Karpas-422 (cell line): ENCODE measurements at regions not wholly inside any gene's neighbourhood (a gene's known extent, or its start where the extent isn't known, plus 50 kb on each side); places are given as distances from the start of the nearest gene placed in this dataset.
A peak's percentile ranks its signal among the peaks of the same experiment; 100 is the strongest.

Source experiments
- DNase-seq: peaks from one replicate; pipeline ENCODE4 v3.0.0-alpha.2; 2015
- H2AFZ ChIP-seq: fragments of 200-600 bp; sonication (generic); 2 replicates; pipeline ENCODE4 v1.6.1; 2014; ENCODE audit warnings: antibody characterized with exemption, low read length, mixed read lengths
- H3K27ac ChIP-seq: fragments of 200-600 bp; sonication (generic); 2 replicates; pipeline ENCODE4 v1.5.1; 2014; ENCODE audit warnings: mild to moderate bottlenecking, low read length, moderate library complexity
- H3K27me3 ChIP-seq: fragments of 200-600 bp; sonication (generic); 2 replicates; pipeline ENCODE4 v1.6.1; 2014; ENCODE audit warnings: low read length, mixed read lengths
- H3K36me3 ChIP-seq: fragments of 200-600 bp; sonication (generic); 2 replicates; pipeline ENCODE4 v1.6.1; 2014; ENCODE audit warnings: low read length, mixed read lengths; ENCODE audit not compliant: insufficient read depth
- H3K4me1 ChIP-seq: fragments of 200-600 bp; sonication (generic); 2 replicates; pipeline ENCODE4 v1.6.1; 2014; ENCODE audit warnings: mild to moderate bottlenecking, low read length, mixed read lengths
- H3K4me2 ChIP-seq: fragments of 200-600 bp; sonication (generic); 2 replicates; pipeline ENCODE4 v1.6.1; 2014; ENCODE audit warnings: low read length, low read depth, mild to moderate bottlenecking; ENCODE audit not compliant: poor library complexity, severe bottlenecking
- H3K4me3 ChIP-seq: fragments of 200-600 bp; sonication (generic); 2 replicates; pipeline ENCODE4 v1.5.1; 2014; ENCODE audit warnings: mild to moderate bottlenecking, antibody characterized with exemption, low read length, mixed read lengths
- H3K79me2 ChIP-seq: fragments of 200-600 bp; sonication (generic); 2 replicates; pipeline ENCODE4 v1.6.1; 2014; ENCODE audit warnings: mild to moderate bottlenecking, low read length, mixed read lengths
- H3K9ac ChIP-seq: fragments of 200-600 bp; sonication (generic); 2 replicates; pipeline ENCODE4 v1.6.0; 2014; ENCODE audit warnings: low read length
- H3K9me2 ChIP-seq: fragments of 200-600 bp; sonication (generic), shearing (Covaris generic); replicated peaks from 2 replicates; pipeline ENCODE4 v1.6.0; 2014; ENCODE audit warnings: mild to moderate bottlenecking, low read length, moderate library complexity; ENCODE audit not compliant: insufficient read depth
- H3K9me3 ChIP-seq: fragments of 300-700, 200-600 bp; sonication (generic); 2 replicates; pipeline ENCODE4 v1.6.1; 2014; ENCODE audit warnings: low read length, mixed read lengths
- H4K20me1 ChIP-seq: fragments of 200-600 bp; sonication (generic); 2 replicates; pipeline ENCODE4 v1.6.1; 2014; ENCODE audit warnings: mild to moderate bottlenecking, antibody characterized with exemption, low read length, low read depth; ENCODE audit not compliant: insufficient read depth

DNA sequence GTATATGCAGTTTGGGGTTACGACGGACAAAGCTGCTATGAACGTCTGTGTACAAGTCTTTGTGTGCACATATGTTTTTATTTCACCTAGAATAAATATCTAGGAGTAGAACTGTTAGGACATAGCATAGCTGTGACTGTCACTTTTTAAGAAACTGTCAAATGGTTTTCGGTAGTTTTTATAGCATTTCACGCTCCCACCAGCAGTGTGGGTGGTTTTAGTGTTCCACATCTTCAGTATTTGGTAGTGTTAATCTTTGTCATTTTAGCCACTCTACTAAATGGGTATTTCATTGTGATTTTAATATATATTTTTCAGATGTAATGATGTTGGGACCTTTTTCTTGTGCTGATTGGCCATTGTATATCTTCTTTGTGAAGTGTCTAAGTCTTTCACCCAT, 109.1 kb upstream of the BCAT1 start:
- H3K27me3 ChIP-seq = no peaks in the 10 kb centered on the region
- H4K20me1 ChIP-seq = peaks cover 28% of the 10 kb centered on the region
- no peaks in the 10 kb centered on the region for H3K9me3 ChIP-seq
- H2AFZ ChIP-seq = no peak overlapping the region
- H3K4me1 ChIP-seq = peaks cover 74% of the 10 kb centered on the region
- peak overlapping the region; percentile 95 for H3K4me2 ChIP-seq
- peak overlapping the region; percentile 94 for H3K9ac ChIP-seq
- no peak for DNase-seq
- H3K27ac ChIP-seq = peak overlapping the region; percentile 100
- peaks cover 99% of the 10 kb centered on the region for H3K79me2 ChIP-seq
- peaks cover 54% of the 10 kb centered on the region for H3K36me3 ChIP-seq
- H3K4me3 ChIP-seq = peak overlapping the region; percentile 95
- no peaks in the 10 kb centered on the region for H3K9me2 ChIP-seq

- H3K9me3 ChIP-seq = no peaks in the 10 kb centered on the region
- no peaks in the 10 kb centered on the region for H3K9me2 ChIP-seq
- H3K27me3 ChIP-seq = no peaks in the 10 kb centered on the region
- H3K4me1 ChIP-seq = peaks cover 68% of the 10 kb centered on the region
- H2AFZ ChIP-seq = no peak overlapping the region
- H3K27ac ChIP-seq = peak overlapping the region; percentile 100
- H3K4me2 ChIP-seq = peak overlapping the region; percentile 95
- peaks cover 17% of the 10 kb centered on the region for H4K20me1 ChIP-seq
- peak overlapping the region; percentile 95 for H3K4me3 ChIP-seq
- peak; percentile 70 for DNase-seq
- peaks cover 91% of the 10 kb centered on the region for H3K79me2 ChIP-seq
- H3K36me3 ChIP-seq = peaks cover 42% of the 10 kb centered on the region
- peak overlapping the region; percentile 94 for H3K9ac ChIP-seq
Observed at GRCh38 chr12:25056486-25057130, 107.7 kb upstream of the BCAT1 start.

- Histone ChIP-seq H2AFZ (no peak overlapping the region), H3K9me3 (no peaks in the 10 kb centered on the region), H3K27me3 (no peaks in the 10 kb centered on the region), H3K36me3 (peaks cover 38% of the 10 kb centered on the region), H3K4me3 (peak overlapping the region; percentile 95), H3K4me2 (peak overlapping the region; percentile 95), H3K4me1 (peaks cover 68% of the 10 kb centered on the region), H3K27ac (peak overlapping the region; percentile 100), H3K9me2 (no peaks in the 10 kb centered on the region), H4K20me1 (peaks cover 11% of the 10 kb centered on the region), H3K9ac (peak overlapping the region; percentile 94), H3K79me2 (peaks cover 85% of the 10 kb centered on the region)
- DNase-seq = peak; percentile 69
Observed at GRCh38 chr12:25056011-25056410, 107.1 kb upstream of the BCAT1 start.

DNA sequence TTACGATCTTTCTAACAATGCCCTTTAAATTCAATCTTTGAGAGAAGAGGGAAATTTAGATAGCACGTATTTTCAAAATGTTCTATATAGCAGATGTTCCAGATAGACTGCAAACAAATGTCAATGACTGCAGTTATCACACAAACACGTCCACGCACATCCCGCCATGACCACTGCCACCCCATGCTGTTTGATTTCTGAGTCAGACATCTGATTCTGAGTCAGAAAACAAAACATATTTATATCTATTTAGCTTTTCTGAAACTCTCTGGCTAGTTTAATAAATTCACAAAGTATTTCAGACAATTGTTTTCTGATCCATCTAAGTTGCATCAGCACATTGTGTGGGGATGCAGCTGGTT, 105.9 kb upstream of the BCAT1 start:
- peaks cover 72% of the 10 kb centered on the region for H3K79me2 ChIP-seq

GRCh38 chr12:25054076-25054782, 105.3 kb upstream of the BCAT1 start:
- Histone ChIP-seq H3K27ac (peak overlapping the region; percentile 100), H3K4me3 (peak overlapping the region; percentile 95), H3K4me2 (peak overlapping the region; percentile 95), H4K20me1 (peaks cover 4% of the 10 kb centered on the region; the same call in 1 of the 2 replicates), H2AFZ (no peak overlapping the region), H3K9ac (peak overlapping the region; percentile 94), H3K4me1 (peaks cover 57% of the 10 kb centered on the region), H3K79me2 (peaks cover 67% of the 10 kb centered on the region), H3K9me3 (no peaks in the 10 kb centered on the region), H3K27me3 (no peaks in the 10 kb centered on the region), H3K36me3 (peaks cover 30% of the 10 kb centered on the region), H3K9me2 (no peaks in the 10 kb centered on the region)
- peak; percentile 72 for DNase-seq

More for the DNA sequence above, 105.9 kb upstream of the BCAT1 start:
- H3K9ac ChIP-seq = peak overlapping the region; percentile 94
- H3K4me2 ChIP-seq = peak overlapping the region; percentile 95
- H3K27me3 ChIP-seq = no peaks in the 10 kb centered on the region
- H3K9me2 ChIP-seq = no peaks in the 10 kb centered on the region
- no peaks in the 10 kb centered on the region for H3K9me3 ChIP-seq
- peaks cover 62% of the 10 kb centered on the region for H3K4me1 ChIP-seq
- peaks cover 4% of the 10 kb centered on the region; the same call in 1 of the 2 replicates for H4K20me1 ChIP-seq
- H3K4me3 ChIP-seq = peak overlapping the region; percentile 95
- H3K36me3 ChIP-seq = peaks cover 30% of the 10 kb centered on the region
- peak overlapping the region; percentile 100 for H3K27ac ChIP-seq
- DNase-seq = peak; percentile 80
- H2AFZ ChIP-seq = no peak overlapping the region

DNA sequence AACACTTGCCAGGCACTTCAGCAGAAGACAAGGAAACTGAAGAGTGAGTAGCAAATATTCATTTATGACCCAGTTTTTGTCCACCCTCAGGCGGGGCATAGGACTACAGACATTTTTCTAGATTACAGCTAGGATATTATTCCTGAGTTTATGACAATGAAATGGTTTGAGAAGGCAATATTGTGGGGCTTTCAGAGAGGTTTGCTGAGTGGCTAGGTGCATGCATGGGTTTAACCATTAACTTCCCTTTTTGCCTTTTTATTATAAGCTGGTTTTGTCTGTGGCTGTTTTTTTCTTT, 104.0 kb upstream of the BCAT1 start:
- Histone ChIP-seq H3K36me3 (peaks cover 19% of the 10 kb centered on the region), H3K9me3 (no peaks in the 10 kb centered on the region), H3K4me2 (peak overlapping the region; percentile 95), H3K79me2 (peaks cover 53% of the 10 kb centered on the region), H3K4me1 (peaks cover 43% of the 10 kb centered on the region), H3K9me2 (no peaks in the 10 kb centered on the region), H3K27ac (peak overlapping the region; percentile 100), H3K4me3 (peak overlapping the region; percentile 95), H2AFZ (no peak overlapping the region), H4K20me1 (peaks cover 4% of the 10 kb centered on the region; the same call in 1 of the 2 replicates), H3K9ac (peak overlapping the region; percentile 94), H3K27me3 (no peaks in the 10 kb centered on the region)
- DNase-seq = peak; percentile 77

- peak overlapping the region; percentile 100 for H3K27ac ChIP-seq
- H3K4me3 ChIP-seq = peak overlapping the region; percentile 95
- peak; percentile 97 for DNase-seq
- no peaks in the 10 kb centered on the region for H3K27me3 ChIP-seq
- H3K79me2 ChIP-seq = peaks cover 48% of the 10 kb centered on the region
- H3K9me3 ChIP-seq = no peaks in the 10 kb centered on the region
- H3K36me3 ChIP-seq = peaks cover 15% of the 10 kb centered on the region; the same call in 1 of the 2 replicates
- H3K9ac ChIP-seq = peak overlapping the region; percentile 94
- H2AFZ ChIP-seq = no peak overlapping the region
- H3K4me2 ChIP-seq = peak overlapping the region; percentile 95
- 0 out of 2 replicates have a peak, but pooled peaks cover 4% of the 10 kb centered on the region for H4K20me1 ChIP-seq
- H3K9me2 ChIP-seq = no peaks in the 10 kb centered on the region
- H3K4me1 ChIP-seq = peaks cover 38% of the 10 kb centered on the region
Observed at GRCh38 chr12:25052196-25052913, 103.5 kb upstream of the BCAT1 start.
